Activated CD4-positive, alpha-beta T cell treated with anti-CD3 and anti-CD28 coated beads, Interleukin-10, Interleukin-2, amounts not matched to agents 100 ng/mL and 50 ng/mL, durations not matched to agents 16 hours and 8 hours (primary cell): ENCODE measurements at regions not wholly inside any gene's neighbourhood (a gene's known extent, or its start where the extent isn't known, plus 50 kb on each side); places are given as distances from the start of the nearest gene placed in this dataset.
A peak's percentile ranks its signal among the peaks of the same experiment; 100 is the strongest.
"Not testable (repeated sequence)": the region's sequence is repeated elsewhere in the genome, so short reads cannot be mapped to it uniquely, and the experiment has no call there.

Experiments used
- DNase-seq: peaks from one replicate; pipeline ENCODE4 v3.0.0-alpha.2; 2020

DNA sequence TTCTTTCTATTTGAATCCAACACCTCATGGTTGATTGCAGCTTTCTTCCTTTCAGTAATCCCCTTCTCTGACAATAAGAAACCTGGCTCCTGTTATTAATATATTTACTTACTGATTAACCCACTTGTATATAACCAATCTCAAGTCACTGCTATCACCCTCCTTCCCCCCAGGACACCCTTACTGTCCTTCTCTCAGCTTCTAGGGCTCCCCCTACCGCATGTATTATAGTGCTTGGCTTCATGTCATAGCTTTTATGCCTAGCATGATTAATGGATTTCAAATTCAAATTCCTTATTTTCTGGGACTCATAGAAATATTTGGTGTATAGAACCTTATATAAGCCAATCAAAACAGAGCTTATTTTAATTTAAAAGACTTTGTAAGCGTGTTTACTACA lies 75.7 kb upstream of the BNIP2 start:
- no peak for DNase-seq

DNA sequence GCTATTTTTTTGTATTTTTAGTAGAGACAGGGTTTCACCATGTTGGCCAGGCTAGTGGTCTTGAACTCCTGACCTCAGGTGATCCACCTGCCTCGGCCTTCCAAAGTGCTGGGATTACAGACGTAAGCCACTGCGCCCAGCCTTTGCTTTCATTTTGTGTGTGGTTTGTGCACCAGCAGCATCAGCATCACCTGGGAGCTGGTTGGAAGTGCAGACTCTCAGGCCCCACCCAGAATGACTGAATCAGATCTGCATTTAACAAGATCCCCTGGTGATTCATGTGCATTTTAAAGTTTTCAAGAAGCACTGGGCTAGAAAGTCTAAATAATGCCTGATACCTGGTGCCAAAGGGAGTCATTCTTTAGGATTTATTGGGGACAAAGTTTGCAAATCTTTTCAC lies 73.4 kb upstream of the BNIP2 start:
- no peak for DNase-seq

DNA sequence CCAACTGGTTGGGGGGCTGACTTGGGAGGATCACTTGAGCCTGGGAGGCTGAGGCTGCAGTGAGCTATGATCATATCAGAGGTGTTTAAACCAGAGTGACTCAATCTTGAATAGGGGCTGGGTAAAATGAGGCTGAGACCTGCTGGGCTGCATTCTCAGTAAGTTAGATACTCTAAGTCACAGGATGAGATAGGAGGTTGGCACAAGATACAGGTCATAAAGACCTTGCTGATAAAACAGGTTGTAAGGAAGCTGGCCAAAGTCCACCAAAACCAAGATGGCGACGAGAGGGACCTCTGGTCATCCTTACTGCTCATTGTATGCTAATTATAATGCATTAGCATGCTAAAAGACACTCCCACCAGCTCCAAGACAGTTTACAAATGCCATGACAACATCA lies 71.1 kb upstream of the BNIP2 start:
- DNase-seq, result not testable (repeated sequence)

DNA sequence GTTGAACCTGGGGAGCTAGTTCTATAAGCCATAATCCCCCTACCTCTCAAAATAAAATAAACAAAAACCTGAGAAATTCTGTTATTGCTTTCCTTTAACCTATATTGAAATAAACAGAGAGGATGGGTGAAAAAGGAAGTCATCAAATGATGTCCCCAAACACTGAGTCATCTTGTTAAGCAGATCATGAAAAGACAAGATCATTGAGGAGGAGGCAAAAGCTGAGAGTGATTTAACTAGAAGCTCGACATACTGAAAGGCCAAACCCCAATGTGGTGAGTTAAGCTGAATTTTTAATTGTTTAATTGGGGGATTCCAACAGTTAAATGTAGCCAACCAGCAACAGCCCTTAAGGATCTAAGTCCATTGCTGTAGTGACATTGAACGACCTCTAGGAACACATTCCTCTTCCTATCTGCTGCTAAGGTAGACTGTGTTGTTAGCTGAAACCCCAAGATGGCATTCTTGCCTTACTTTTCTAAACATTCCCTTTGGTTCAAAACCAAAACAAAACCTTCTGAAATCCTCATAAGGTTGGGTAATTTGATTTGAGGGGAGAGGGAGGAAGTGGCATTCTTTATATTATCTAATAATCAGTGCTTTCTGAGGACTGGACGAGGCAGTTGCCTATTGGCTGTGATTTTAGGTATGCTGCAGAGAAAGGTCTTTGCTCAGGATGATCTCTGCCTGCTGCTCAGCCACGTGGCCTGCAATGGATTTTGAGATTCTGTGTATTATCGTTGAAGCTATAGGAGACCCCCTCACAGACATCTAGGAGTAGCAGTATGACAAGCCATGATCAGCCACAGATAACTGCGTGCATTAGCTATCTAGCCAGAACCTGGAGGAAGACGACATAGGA lies 62.7 kb upstream of the BNIP2 start:
- DNase-seq, result peak; percentile 28

DNA sequence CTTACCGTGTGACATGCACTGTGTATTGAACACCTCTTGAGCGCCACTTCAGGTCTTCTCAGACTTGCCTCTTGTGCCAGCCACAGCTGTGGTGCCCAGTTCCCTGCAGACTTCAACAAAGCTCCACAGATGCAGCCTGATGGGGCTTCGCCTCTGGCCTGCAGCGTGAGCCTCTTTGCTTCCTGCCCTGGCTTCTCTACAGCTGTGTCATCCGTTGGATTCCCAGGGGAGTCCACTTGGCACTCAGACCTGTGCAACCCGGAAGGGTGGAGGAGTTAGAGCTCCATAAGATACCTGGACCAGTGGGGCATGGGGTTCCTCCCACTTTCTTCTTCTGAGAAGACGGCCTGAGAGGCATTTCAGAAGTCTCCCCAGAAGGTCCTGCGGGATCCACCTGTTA lies 57.7 kb upstream of the BNIP2 start:
- DNase-seq, result no peak

DNA sequence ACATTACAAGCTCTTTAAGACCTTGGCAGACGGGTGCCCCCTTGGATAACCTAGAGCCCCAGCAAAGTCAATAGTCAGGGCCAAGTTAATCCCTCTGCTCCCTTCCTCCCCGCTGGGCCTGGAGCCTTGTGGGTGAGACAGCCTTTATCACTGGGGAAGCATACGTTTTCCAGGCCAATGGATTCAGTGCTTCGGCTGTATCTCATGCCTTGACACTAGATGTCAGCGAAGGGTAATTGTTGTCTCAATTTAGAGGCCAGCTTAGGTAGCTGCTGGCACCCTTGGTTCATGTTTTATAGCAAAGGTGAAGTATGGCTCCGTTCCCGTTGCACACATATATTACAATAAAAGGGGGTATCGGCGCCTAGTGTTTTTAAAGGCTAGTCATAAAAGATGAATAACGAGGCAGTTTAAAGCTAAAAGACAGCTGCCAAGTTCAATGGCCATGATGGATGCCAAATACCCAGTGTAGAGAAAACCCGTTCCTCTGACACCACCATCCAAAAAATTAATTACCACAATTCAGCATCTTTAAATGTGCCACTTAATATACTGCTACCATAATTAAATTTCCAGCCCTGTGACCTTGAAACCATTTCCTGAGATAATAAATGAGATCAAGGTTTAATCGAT lies 52.3 kb upstream of the BNIP2 start:
- DNase-seq, result peak; percentile 3

DNA sequence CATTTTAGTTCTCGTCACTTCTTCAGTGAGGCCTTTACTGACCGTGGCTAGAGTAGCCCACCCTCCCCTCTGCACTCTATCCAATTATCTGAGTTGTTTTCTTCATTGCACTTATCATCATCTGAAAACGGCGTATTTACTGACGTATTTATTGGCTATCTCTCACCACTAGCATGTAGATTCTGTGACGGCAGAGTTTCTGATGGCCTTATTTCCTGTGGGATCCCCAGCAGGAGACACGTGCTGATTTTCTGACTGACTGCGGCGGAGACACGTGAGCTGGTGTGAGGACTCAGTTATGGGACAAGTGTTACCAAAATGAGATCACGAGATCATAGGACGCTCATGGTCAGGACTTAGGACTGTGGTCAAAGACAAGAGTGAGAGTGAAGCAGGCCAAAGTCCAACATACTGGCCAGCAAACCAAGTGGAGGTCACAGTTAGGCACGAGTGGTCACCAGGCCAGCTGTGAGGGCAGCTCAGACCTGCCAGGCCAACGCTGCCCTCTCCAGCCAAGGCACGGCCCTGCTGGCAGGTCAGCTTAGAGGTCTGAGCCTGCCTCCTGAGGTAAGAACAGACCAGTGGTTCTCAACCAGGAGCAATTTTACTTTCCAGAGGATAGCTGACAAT lies 50.6 kb upstream of the BNIP2 start:
- DNase-seq, result no peak
